GM12878 (cell line): ENCODE measurements at regions not wholly inside any gene's neighbourhood (a gene's known extent, or its start where the extent isn't known, plus 50 kb on each side); places are given as distances from the start of the nearest gene placed in this dataset.

Source experiments
- ATAC-seq: fragments of 200-7000 bp; cut with Tn5 transposase; 3 replicates; pipeline ENCODE4 v1.9.1; 2020; ENCODE audit warnings: mild to moderate bottlenecking, moderate library complexity
- BruUV-seq: library from RNA; stranded (reverse); fragments of 400-500 nt; replicated peaks from 2 replicates; lab custom pipeline; 2021; lab: Mats Ljungman, UMichigan
- CTCF ChIA-PET: fragments of 300-600 bp; sonication (Branson Sonifier 250); formaldehyde crosslinking; extraction: SDS; loops from one replicate; lab custom pipeline; 2021; ENCODE audit warnings: inconsistent platforms; lab: Yijun Ruan, JAX
- POLR2A ChIA-PET: fragments of 350-600 bp; formaldehyde crosslinking; extraction: SDS; loops from one replicate; lab custom pipeline; 2021; ENCODE audit warnings: inconsistent platforms; lab: Charles Lee
- RAD21 ChIA-PET: fragments of 300-600 bp; sonication (Branson Sonifier 250); formaldehyde crosslinking; loops from one replicate; lab custom pipeline; 2023; ENCODE audit warnings: antibody characterized with exemption; ENCODE audit not compliant: unreplicated experiment; lab: Charles Lee
- SMC1A ChIA-PET: fragments of 300-600 bp; sonication (Branson Sonifier 250); formaldehyde crosslinking; loops from one replicate; lab custom pipeline; 2023; ENCODE audit not compliant: unreplicated experiment, uncharacterized antibody; lab: Charles Lee
- DNase-seq: peaks from one replicate; pipeline ENCODE4 v3.0.0-alpha.2; 2011; ENCODE audit warnings: low read depth, low spot score
- FAIRE-seq: peaks from 3 replicates; lab custom pipeline; 2011; peaks lifted over from hg19 to GRCh38; lab: Jason Lieb, UNC
- H2AFZ ChIP-seq: 2 replicates; pipeline ENCODE4 v1.6.0; 2011; ENCODE audit warnings: low read depth, low read length, control low read depth; ENCODE audit not compliant: control insufficient read depth
- H3K27ac ChIP-seq: 2 replicates; pipeline ENCODE4 v1.5.1; 2011; ENCODE audit warnings: control low read depth; ENCODE audit not compliant: control insufficient read depth, insufficient read depth
- H3K27me3 ChIP-seq, 2 experiments: replicated peaks in 1 of 2; 2 replicates each; pipeline versions ENCODE4 v1.6.0 to v1.6.1; 2011; ENCODE audit warnings: low read length in 1 of 2; ENCODE audit not compliant: control insufficient read depth in 2 of 2, insufficient read depth in 2 of 2
- H3K36me3 ChIP-seq, 2 experiments: 2 replicates each; pipeline ENCODE4 v1.5.1; 2011; ENCODE audit warnings: low read length in 1 of 2; ENCODE audit not compliant: control insufficient read depth in 2 of 2, insufficient read depth in 2 of 2
- H3K4me1 ChIP-seq: 2 replicates; pipeline ENCODE4 v1.6.1; 2011; ENCODE audit warnings: mild to moderate bottlenecking, low read length, moderate library complexity, mixed read lengths; ENCODE audit not compliant: control insufficient read depth, insufficient read depth
- H3K4me2 ChIP-seq: 2 replicates; pipeline ENCODE4 v1.6.0; 2011; ENCODE audit warnings: control low read depth; ENCODE audit not compliant: control insufficient read depth, insufficient read depth
- H3K4me3 ChIP-seq: fragments of 200-600 bp; sonication (generic); 2 replicates; pipeline ENCODE4 v1.5.1; 2016
- H3K79me2 ChIP-seq: 2 replicates; pipeline ENCODE4 v1.6.0; 2011; ENCODE audit warnings: low read length; ENCODE audit not compliant: control insufficient read depth, insufficient read depth
- H3K9ac ChIP-seq: 2 replicates; pipeline ENCODE4 v1.8.0; 2011; ENCODE audit warnings: low read length, control low read depth, mixed read lengths; ENCODE audit not compliant: control insufficient read depth, insufficient read depth
- H3K9me3 ChIP-seq: replicated peaks from 3 replicates; pipeline ENCODE4 v1.5.1; 2011; ENCODE audit warnings: mild to moderate bottlenecking, low read length; ENCODE audit not compliant: control insufficient read depth, insufficient read depth
- H4K20me1 ChIP-seq: 2 replicates; pipeline ENCODE4 v1.6.0; 2011; ENCODE audit not compliant: control insufficient read depth, insufficient read depth
- ATF7 ChIP-seq: fragments of 450-650 bp; IDR thresholded peaks from 2 replicates; pipeline ENCODE4 v1.6.1; 2016; ENCODE audit warnings: low read depth, mild to moderate bottlenecking
- FOXK2 ChIP-seq: fragments of 450-650 bp; IDR thresholded peaks from 2 replicates; pipeline ENCODE4 v1.6.1; 2017; ENCODE audit warnings: mild to moderate bottlenecking, moderate library complexity
- SIX5 ChIP-seq: IDR thresholded peaks from 2 replicates; pipeline ENCODE4 v1.6.1; 2011; ENCODE audit warnings: mild to moderate bottlenecking, low read depth, low read length, moderate library complexity; ENCODE audit not compliant: severe bottlenecking
- SP1 ChIP-seq: IDR thresholded peaks from one replicate; pipeline ENCODE4 v1.6.1; 2011; ENCODE audit warnings: low read depth, low read length
- WGBS: methylation state at CpG from one replicate; pipeline ENCODE4 v1.1.6; 2016; ENCODE audit warnings: low lambda C conversion rate; ENCODE audit not compliant: insufficient replicate concordance, insufficient coverage; ENCODE audit errors: missing lambda C conversion rate; 5-methylcytosine and 5-hydroxymethylcytosine counted together
- in situ Hi-C: fragments of 300-500 bp; cut with MboI; formaldehyde crosslinking; loops from 9 replicates; pipeline ENCODE4 v1.14.3; 2018; ENCODE audit warnings: mixed read lengths
- intact Hi-C: fragments of 100-400 bp; cut with micrococcal nuclease; formaldehyde crosslinking; loops from one replicate; pipeline ENCODE4 v1.14.2; 2022; ENCODE audit not compliant: unreplicated experiment

GRCh38 chr9:20291201-20291600 is 331.1 kb downstream of the MLLT3 start:
- ChIA-PET SMC1A (no interaction called here), RAD21 (no interaction called here), POLR2A (no interaction called here), CTCF (no interaction called here)
- no peak overlapping the region for H3K4me3 ChIP-seq
- no peaks in the 10 kb centered on the region for H3K36me3 ChIP-seq
- H3K9ac ChIP-seq, result no peak overlapping the region
- FAIRE-seq (no peak), DNase-seq (no peak), ATAC-seq (no peak)
- WGBS, result 0% methylated on average over 2 of the region's 2 CpGs
- no peaks in the 10 kb centered on the region for H3K27me3 ChIP-seq
- intact Hi-C loops, result no loop called here
- in situ Hi-C loops, result no loop called here
- H4K20me1 ChIP-seq, result no peaks in the 10 kb centered on the region
- H3K79me2 ChIP-seq, result no peaks in the 10 kb centered on the region
- peaks cover 2% of the 10 kb centered on the region; the same call in 1 of the 2 replicates for H3K4me1 ChIP-seq
- no peak overlapping the region for H3K4me2 ChIP-seq
- no peak overlapping the region for H3K27ac ChIP-seq
- BruUV-seq, result no TSS peak
- H3K9me3 ChIP-seq, result no peaks in the 10 kb centered on the region; the same call in 1 of the 3 replicates
- TF ChIP-seq ATF7 (no peak), SIX5 (no peak), SP1 (no peak)
- no peak overlapping the region for H2AFZ ChIP-seq

- in situ Hi-C loops, result no loop called here
- BruUV-seq, result no TSS peak
- H3K36me3 ChIP-seq, result no peaks in the 10 kb centered on the region
- TF ChIP-seq FOXK2, result no peak
- H3K4me1 ChIP-seq, result peaks cover 2% of the 10 kb centered on the region; the same call in 1 of the 2 replicates
- H3K79me2 ChIP-seq, result no peaks in the 10 kb centered on the region
- ChIA-PET POLR2A (no interaction called here), RAD21 (interaction anchor here (0.6 kb wide), 1 partner anchor 93 kb away, joined by 3 read pairs; no protein-coding TSS in a partner anchor), SMC1A (interaction anchor here (0.6 kb wide), 1 partner anchor 56 kb away, joined by 3 read pairs; no protein-coding TSS in a partner anchor), CTCF (interaction anchor here (1.0 kb wide), 1 partner anchor 67 kb away, joined by 3 read pairs; no protein-coding TSS in a partner anchor)
- H3K9me3 ChIP-seq, result no peaks in the 10 kb centered on the region; the same call in 1 of the 3 replicates
- no peaks in the 10 kb centered on the region for H4K20me1 ChIP-seq
- H3K4me2 ChIP-seq, result no peak overlapping the region
- DNase-seq (no peak), FAIRE-seq (no peak), ATAC-seq (no peak)
- 68% methylated on average over 6 of the region's 6 CpGs for WGBS
- no peak overlapping the region for H3K27ac ChIP-seq
- H3K27me3 ChIP-seq, result no peaks in the 10 kb centered on the region
- H3K9ac ChIP-seq, result no peak overlapping the region
- no peak overlapping the region for H3K4me3 ChIP-seq
- H2AFZ ChIP-seq, result no peak overlapping the region
- intact Hi-C loops, result no loop called here
Observed at GRCh38 chr9:20290257-20290656, 332.0 kb downstream of the MLLT3 start.
